SK-N-SH (cell line): ENCODE measurements at regions not wholly inside any gene's neighbourhood (a gene's known extent, or its start where the extent isn't known, plus 50 kb on each side); places are given as distances from the start of the nearest gene placed in this dataset.

Experiments
- CHD2 ChIP-seq: fragments of 150-350 bp; IDR thresholded peaks from 2 replicates; pipeline ENCODE4 v1.6.1; 2018; ENCODE audit warnings: low read length; ENCODE audit not compliant: partially characterized antibody
- ELF1 ChIP-seq: IDR thresholded peaks from 2 replicates; pipeline ENCODE4 v1.4.0; 2012
- EP300 ChIP-seq, 2 experiments: IDR thresholded peaks; 2 replicates each; pipeline versions ENCODE4 v1.4.0 to v1.6.1; 2012; ENCODE audit warnings: borderline replicate concordance in 1 of 2, low read depth in 1 of 2, low read length in 1 of 2
- JUND ChIP-seq: IDR thresholded peaks from 2 replicates; pipeline ENCODE4 v1.4.0; 2012
- MAX ChIP-seq: IDR thresholded peaks from 2 replicates; pipeline ENCODE4 v1.4.0; 2012; ENCODE audit warnings: low read depth
- NRF1 ChIP-seq: IDR thresholded peaks from 2 replicates; pipeline ENCODE4 v1.6.1; 2012; ENCODE audit warnings: low read depth, mild to moderate bottlenecking, low read length
- PBX3 ChIP-seq: IDR thresholded peaks from 2 replicates; pipeline ENCODE4; 2012
- POLR2AphosphoS5 ChIP-seq: IDR thresholded peaks from 2 replicates; pipeline ENCODE4 v1.6.1; 2012; ENCODE audit warnings: low read depth, low read length
- SMC3 ChIP-seq: IDR thresholded peaks from 2 replicates; pipeline ENCODE4 v1.6.1; 2012; ENCODE audit warnings: low read depth, low read length, improper control_type of control experiment
- TAF1 ChIP-seq: IDR thresholded peaks from 2 replicates; pipeline ENCODE4 v1.6.1; 2012; ENCODE audit warnings: low read depth, mild to moderate bottlenecking, low read length, moderate library complexity, borderline replicate concordance
- TCF12 ChIP-seq: IDR thresholded peaks from 2 replicates; pipeline ENCODE4 v1.4.0; 2012
- TEAD4 ChIP-seq: IDR thresholded peaks from 2 replicates; pipeline ENCODE4 v1.4.0; 2012; ENCODE audit warnings: mild to moderate bottlenecking, borderline replicate concordance; ENCODE audit not compliant: insufficient read depth
- TF ChIP-seq, protein P1 (sequence below): fragments of 200-600 bp; sonication (generic); IDR thresholded peaks from 2 replicates; pipeline ENCODE4 v1.6.1; 2017; ENCODE audit warnings: antibody characterized with exemption, mild to moderate bottlenecking, moderate library complexity

GRCh38 chr20:17854307-17854903 is 114.2 kb downstream of the SNX5 start:
- no peak for TF ChIP-seq TEAD4
- TF ChIP-seq, protein P1, sequence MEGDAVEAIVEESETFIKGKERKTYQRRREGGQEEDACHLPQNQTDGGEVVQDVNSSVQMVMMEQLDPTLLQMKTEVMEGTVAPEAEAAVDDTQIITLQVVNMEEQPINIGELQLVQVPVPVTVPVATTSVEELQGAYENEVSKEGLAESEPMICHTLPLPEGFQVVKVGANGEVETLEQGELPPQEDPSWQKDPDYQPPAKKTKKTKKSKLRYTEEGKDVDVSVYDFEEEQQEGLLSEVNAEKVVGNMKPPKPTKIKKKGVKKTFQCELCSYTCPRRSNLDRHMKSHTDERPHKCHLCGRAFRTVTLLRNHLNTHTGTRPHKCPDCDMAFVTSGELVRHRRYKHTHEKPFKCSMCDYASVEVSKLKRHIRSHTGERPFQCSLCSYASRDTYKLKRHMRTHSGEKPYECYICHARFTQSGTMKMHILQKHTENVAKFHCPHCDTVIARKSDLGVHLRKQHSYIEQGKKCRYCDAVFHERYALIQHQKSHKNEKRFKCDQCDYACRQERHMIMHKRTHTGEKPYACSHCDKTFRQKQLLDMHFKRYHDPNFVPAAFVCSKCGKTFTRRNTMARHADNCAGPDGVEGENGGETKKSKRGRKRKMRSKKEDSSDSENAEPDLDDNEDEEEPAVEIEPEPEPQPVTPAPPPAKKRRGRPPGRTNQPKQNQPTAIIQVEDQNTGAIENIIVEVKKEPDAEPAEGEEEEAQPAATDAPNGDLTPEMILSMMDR = no peak
- no peak for TF ChIP-seq POLR2AphosphoS5
- TF ChIP-seq PBX3 = no peak
- no peak for TF ChIP-seq MAX
- no peak for TF ChIP-seq TCF12
- no peak for TF ChIP-seq ELF1
- no peak for TF ChIP-seq CHD2
- no peak for TF ChIP-seq TAF1
- TF ChIP-seq NRF1 = no peak
- TF ChIP-seq JUND = no peak
- no peak for TF ChIP-seq SMC3
- no peak for TF ChIP-seq EP300 (IDR thresholded peaks at IDR 0.05; ENCODE audit: borderline replicate concordance in 1 of 2, low read depth in 1 of 2, low read length in 1 of 2)
